HG03342 (cell line): ENCODE measurements at regions not wholly inside any gene's neighbourhood (a gene's known extent, or its start where the extent isn't known, plus 50 kb on each side); places are given as distances from the start of the nearest gene placed in this dataset.

Source experiments
- ATAC-seq: cut with Tn5 transposase; IDR thresholded peaks from one replicate; pipeline ENCODE4 v1.9.1; 2021; ENCODE audit warnings: mild to moderate bottlenecking, moderate library complexity; ENCODE audit not compliant: unreplicated experiment

- ATAC-seq: no peak
These were observed 142.8 kb upstream of the B3GAT1 start for GRCh38 chr11:134554861-134555260.

- ATAC-seq: no peak
These were observed 142.1 kb upstream of the B3GAT1 start for GRCh38 chr11:134554106-134554505.

GRCh38 chr11:134552749-134553148, 140.7 kb upstream of the B3GAT1 start:
- ATAC-seq: no peak

- no peak for ATAC-seq
These were observed 133.5 kb upstream of the B3GAT1 start for GRCh38 chr11:134545521-134545920.

- ATAC-seq: no peak
These were observed 132.2 kb upstream of the B3GAT1 start for GRCh38 chr11:134544095-134544815.

- no peak for ATAC-seq
These were observed 131.6 kb upstream of the B3GAT1 start for GRCh38 chr11:134543645-134544044.

- no peak for ATAC-seq
These were observed 131.2 kb upstream of the B3GAT1 start for GRCh38 chr11:134543241-134543640.

- no peak for ATAC-seq
These were observed 130.5 kb upstream of the B3GAT1 start for GRCh38 chr11:134542401-134543165.

- ATAC-seq: no peak
These were observed 129.9 kb upstream of the B3GAT1 start for GRCh38 chr11:134541951-134542350.

GRCh38 chr11:134541355-134541754, 129.3 kb upstream of the B3GAT1 start:
- ATAC-seq: no peak

GRCh38 chr11:134539285-134539684, 127.2 kb upstream of the B3GAT1 start:
- ATAC-seq: no peak

GRCh38 chr11:134538742-134539141, 126.7 kb upstream of the B3GAT1 start:
- no peak for ATAC-seq

GRCh38 chr11:134537941-134538340, 125.9 kb upstream of the B3GAT1 start:
- ATAC-seq: no peak

GRCh38 chr11:134537296-134537695, 125.3 kb upstream of the B3GAT1 start:
- no peak for ATAC-seq

- ATAC-seq: no peak
These were observed 124.6 kb upstream of the B3GAT1 start for GRCh38 chr11:134536677-134537076.

- ATAC-seq: no peak
These were observed 124.2 kb upstream of the B3GAT1 start for GRCh38 chr11:134536219-134536618.

GRCh38 chr11:134535029-134536025, 123.3 kb upstream of the B3GAT1 start:
- ATAC-seq: no peak

- no peak for ATAC-seq
These were observed 121.5 kb upstream of the B3GAT1 start for GRCh38 chr11:134533511-134533910.

GRCh38 chr11:134532921-134533421, 120.9 kb upstream of the B3GAT1 start:
- ATAC-seq: no peak

GRCh38 chr11:134532131-134532920, 120.3 kb upstream of the B3GAT1 start:
- ATAC-seq: no peak
